NCI-H2227 treated with DMSO at 0.1 percent for 48 hours (cell line): ENCODE measurements at regions not wholly inside any gene's neighbourhood (a gene's known extent, or its start where the extent isn't known, plus 50 kb on each side); places are given as distances from the start of the nearest gene placed in this dataset.

Source experiments
- DNase-seq: peaks from one replicate; lab custom pipeline; 2025; lab: John Stamatoyannopoulos, UW

DNA sequence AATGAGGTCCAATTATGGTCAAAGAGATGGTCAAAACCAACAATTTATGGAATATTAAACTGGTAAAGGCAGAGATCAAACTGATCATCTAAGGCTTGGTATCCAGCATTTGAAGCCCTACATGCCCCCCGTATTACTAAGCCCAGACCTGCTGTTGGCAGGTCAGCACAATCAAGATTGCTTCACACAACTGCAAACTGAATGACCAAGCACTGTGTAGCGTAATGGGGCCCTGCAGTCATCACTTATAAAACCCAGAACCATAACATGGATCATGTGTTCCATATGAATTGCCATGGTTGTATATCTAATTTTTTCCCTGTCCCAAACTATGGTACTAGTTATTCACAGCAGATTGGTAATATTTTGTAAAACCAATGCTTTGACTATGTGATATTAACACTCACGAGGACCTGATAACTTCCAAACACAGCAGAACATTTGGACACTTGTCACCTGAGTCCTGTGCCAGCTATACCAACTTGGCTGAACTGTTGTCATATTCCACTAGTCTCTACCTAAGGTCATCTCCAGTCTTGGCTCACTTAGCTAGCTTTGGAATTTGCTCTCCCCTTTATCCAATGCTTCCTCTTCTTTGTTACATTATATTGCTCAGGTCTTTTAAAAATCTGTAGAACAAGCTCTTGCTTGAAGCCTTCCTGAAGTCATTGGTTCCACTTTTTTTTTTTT is 81.7 kb upstream of the HMHB1 start:
- no peak for DNase-seq

DNA sequence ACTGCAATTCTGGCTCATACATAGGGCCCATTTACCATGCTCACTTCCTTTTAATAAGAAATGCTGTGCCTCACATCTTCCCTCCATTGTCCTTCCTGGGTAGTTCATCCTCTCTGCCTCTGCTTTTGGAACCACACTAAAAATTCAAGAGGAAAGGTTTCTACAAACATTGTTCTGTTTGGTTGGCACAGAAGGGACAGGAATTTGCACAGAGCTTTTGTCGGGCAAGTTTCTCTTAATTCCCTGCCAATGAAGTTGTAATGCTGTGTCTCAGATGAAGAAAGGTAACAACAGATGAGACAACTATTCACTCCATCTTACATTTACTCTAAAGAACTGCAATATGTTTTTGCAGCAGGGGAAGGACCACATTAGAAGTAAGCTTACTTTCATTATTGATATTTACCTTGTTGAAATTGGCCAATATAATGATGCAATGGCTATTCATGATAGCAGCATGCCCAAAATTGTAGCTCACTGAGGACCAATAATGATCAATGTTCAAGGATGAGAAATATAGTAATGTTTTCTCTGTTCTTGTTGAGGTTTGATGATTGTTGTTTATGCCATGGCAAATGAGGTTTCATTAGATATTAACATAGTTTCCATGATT is 82.5 kb upstream of the HMHB1 start:
- DNase-seq, result no peak

DNA sequence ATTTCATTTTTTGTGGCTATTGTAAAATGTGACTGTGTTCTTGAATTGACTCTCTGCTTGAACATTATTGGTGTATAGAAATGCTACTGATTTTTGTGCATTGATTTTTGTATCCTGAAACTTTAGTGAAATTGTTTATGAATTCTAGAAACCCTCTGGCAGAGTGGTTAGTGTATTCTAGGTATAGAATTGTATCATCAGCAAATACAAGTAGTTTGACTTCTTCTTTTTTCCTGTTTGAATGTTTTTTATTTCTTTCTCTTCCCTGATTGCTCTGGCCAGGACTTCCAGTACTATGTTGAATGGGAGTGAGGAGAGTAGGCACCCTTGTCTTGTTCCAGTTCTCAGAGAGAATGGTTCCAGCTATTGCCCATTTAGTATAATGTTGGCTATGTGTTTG is 88.8 kb upstream of the HMHB1 start:
- DNase-seq, result no peak

DNA sequence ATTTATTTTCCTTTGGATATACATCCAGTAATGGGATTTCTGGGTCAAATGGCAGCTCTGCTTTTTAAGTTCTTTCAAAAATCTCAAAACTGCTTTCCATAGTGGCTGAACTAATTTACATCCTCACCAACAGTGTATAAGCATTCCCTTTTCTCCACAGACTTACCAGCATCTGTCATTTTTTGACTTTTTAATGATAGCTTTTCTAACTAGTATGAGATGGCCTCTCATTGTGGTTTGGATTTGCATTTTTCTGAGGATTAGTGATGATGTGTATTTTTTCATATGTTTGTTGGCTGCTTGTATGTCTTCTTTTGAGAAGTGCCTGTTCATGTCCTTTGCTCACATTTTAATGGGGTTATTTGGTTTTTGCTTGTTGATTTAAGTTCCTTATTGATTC is 90.0 kb upstream of the HMHB1 start:
- DNase-seq, result no peak

DNA sequence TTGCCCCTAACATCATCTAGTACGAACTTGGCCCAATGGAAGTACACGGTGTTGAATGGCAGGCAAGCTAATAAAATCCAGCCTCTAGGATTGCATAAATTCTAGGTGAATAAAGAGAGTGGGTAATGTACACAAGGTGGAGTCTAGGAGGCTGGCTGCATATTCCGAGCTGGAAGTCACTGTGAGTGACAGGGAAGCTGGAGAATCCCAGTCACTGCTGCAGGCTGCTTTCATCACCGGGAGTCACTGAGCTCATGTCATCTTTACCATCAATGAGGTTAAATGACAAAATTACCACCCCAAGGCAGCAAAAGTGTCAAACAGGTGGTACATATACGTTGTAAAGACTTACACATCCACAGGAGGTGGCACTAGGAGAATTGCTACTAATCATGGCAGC is 91.3 kb upstream of the HMHB1 start:
- no peak for DNase-seq

DNA sequence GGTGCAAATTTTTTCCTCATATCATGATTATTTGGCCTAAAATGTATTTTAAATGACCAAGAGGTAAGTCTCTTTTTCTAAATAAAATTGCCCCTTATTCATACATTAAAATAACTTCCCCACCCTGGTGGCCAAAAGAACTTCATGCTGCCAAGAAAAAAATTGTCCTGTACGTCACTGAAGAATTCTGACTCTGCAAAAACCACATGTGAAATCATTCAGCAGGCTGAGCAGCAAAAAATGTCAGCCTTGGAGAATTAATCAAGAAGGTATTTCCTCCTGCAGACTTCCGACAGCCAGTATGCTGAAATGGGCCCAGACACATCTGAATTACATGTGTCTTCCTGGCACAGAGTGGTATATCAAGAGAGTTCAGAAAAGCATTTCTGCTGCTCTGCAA is 94.6 kb upstream of the HMHB1 start:
- no peak for DNase-seq

DNA sequence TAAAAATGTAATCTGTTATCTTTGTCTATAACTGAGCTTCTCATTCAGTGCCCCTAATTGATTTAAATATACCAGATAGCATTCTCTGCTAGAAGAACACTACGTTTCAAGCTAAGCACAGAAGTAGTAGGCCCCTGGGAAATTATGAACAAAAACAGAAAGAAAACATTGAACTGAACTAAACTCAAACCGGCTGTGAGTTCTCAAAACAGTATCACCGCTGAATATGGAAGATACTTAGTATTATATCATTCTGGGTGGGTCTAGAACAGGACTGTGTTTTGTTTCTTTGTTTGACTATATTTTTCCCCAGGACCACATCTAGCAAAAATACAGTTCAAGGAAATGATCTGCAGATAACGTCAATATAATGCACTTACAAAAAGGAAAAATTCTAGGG is 95.1 kb upstream of the HMHB1 start:
- DNase-seq, result no peak

DNA sequence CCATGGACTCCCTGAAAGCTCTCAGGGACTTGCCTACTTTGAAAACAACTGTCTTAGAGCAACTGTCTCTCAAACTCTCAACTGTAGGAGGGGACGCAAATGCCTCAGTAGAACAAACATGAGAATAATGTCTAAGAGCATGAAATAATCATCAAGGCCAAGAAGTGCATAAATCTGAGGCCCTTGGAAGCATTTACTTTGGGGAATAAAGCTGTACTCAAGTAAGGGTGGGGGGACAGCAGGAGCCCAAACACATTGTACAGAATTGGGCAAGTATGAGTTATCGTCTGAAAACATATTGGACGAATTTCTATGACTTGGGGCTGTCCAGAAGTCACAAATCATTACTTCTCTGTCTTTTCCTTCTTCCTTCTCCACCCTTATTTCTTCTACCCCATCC is 96.3 kb upstream of the HMHB1 start:
- no peak for DNase-seq

DNA sequence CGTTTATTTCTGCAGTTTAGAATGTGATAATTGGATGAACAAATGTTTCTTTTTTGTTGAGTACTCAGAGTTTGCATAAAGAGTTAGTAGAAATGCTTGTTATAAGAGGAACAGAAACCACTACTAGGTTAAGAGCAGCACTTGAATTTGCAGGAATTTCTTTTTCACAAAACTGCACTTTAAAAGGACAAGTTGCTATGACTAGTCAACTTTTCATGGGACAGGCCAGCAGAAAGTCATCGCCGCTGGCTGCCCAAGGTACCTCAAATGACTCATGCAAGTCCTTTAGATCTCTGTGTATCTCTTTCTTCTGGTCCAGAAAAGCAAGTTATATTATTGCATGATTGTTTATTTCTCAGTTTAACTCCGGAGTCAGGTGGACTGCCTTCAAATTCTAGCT is 97.3 kb upstream of the HMHB1 start:
- no peak for DNase-seq

DNA sequence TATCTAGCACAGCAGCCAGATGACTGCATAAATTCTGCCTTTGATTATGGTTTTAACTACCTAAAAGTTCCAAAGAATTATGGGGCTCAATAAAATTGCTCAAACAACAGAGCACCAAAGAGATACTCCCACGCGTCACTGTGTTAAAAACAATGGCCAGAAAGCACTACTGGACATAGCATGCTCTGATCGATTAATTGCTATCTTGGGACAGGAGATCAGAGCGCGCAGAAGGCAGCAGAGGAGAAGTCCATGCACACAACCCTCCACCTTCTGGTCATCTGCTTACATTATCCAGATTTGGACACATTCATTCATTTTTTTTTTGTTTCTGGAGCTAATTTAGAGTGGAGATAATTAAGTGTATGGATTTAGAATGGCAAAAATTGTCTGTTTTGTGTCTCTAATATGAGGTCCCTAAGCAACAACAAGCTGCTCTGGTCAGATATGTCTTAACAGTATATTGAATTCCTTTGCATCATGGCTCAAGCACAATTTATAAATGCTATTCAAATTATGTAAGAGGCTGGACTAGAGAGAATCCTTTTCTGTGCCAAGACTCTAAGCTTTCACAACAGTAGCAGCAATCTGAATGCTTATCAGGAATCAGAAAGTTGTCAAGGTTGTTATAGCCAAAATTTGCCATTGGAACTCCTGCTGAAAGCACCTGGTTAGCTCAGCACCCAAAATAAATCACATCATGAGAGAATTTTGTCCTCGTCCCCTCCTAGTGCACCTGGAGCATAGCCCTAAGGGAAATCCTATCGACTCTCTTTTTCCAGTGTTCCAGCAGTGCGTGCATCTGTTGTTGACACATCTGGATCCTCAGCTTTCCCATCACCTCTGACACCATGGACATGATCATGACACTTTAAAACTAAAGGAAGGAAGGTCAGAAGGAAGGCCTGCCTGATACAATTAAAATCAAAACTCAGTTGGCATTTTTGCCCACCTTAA is 98.6 kb upstream of the HMHB1 start:
- no peak for DNase-seq

DNA sequence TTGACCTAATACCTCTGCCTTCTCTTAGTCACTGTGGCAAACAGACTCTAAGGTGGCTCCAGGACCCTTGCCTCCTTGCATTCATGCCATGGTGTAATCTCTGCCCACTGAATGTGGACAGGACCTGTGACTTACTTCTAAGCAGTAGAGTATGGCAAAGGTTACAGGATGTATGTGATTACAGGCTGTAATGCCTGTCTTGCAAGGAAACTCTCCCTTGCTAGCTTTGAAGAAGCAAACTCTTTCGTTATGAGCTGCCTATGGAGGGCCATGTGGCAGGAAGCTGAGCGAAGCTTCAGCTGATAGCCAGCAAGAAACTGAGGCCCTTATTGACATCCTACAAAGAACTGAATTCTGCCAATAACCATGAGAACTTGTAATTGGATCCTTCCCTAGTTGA is 103.3 kb upstream of the HMHB1 start:
- DNase-seq, result no peak

DNA sequence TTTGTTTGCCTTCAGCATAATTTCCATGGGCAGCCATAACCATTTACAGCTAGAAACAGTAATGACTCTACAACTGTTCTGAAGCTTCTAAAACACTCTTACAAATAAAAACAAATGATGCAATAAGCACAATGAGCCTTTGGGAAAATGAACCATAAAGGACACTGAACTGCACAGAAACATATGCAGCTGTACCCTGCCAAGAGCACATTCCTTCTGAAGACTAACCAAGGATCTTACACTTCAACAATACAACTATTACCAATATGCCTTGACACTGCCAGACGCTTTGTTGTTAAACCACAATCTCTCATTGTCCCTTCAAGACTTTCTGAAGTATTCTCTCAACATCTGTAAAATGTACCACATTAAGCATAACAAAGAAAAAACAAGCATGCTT is 104.2 kb upstream of the HMHB1 start:
- DNase-seq, result no peak

DNA sequence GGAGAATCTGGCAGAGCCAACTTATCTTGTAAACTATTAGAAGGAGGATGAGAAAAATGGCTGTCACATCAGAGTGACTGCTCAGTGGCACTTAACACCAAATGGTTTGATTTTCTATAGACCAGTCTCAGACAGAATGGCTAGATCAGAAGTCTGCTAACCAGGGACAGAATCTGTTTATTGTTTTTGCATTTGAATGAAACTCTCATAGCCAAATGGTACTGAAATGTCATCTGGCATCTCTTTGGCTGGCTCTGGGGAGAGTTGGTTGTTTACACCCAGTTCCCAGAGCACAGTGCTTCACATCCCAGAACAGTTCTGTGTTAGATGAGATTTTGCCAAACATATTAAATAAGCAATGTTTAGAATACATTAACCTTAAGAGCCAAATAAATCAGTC is 106.6 kb upstream of the HMHB1 start:
- no peak for DNase-seq

DNA sequence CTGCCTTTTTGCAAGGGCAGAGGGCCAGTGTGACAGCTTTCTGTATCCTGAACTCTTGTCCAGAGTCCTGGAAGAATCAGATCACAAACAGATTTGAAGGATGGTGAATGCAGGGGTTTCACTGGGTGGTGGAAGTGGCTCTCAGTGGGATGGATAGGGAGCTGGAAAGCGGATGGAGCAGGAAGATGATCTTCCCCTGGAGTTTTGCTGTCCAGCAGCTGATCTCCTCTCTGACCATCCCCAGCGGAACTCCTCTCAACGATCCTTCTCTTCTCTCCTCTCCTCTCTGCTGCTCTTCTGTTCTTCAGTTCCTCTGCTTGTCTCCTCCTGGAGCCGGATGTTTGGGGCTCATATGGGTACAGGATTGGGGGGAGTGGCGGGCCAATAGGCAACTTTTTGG is 108.3 kb upstream of the HMHB1 start:
- no peak for DNase-seq

DNA sequence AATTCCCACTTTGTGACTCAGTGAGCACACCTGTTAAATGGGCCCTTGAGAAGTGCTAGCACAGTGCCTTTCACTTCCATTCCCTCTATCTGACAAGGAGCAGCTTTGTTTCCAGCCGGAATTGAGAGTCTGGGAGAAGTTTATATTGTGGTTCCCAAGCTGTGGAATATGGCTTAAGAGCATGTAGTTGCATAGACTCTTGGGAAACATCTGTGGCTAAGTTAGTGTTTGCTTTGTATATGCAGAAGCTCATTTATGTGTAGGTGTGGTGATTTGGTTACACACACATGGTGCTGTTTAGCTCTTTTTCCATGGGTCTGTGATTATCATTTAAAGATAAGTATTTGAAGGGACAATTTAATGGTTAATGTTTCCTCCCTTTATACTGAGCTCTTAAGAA is 110.5 kb upstream of the HMHB1 start:
- no peak for DNase-seq

DNA sequence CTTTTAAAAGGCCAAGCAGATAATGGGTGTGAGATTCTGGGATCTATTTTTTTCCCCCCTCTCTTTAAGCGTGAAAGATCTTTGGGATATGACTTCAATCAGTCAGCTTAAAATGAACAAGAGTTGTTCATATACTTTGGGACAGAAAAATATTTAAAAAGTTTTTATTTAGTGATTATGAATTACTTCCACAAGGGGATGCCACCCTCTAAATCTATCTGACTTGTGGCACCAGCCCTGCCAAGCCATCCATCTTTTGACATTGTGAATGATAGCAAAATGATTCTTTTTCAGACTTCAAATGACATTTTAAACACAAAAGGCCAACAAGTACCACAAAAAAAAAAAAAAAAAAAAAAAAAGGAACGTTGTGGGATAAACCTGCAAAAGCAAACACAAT is 111.0 kb upstream of the HMHB1 start:
- no peak for DNase-seq

DNA sequence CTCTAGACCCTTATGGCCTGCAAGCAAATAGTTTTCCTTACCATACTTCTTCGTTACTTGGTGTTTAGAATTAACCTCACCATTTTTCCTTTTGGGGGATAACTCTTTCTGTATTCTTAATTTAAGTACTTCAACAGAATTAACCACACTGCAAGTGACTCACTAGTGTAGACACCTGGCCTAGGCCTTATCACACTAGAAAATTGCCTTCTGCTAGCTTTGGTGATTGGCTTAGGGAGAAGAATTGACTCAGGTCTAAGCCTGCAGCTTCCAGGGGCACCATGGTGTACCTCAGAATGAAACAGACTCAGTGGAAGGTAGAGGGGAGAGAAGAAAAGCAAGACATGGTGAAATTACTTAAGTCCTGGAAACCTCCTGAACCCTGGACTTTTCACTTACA is 112.8 kb upstream of the HMHB1 start:
- no peak for DNase-seq

DNA sequence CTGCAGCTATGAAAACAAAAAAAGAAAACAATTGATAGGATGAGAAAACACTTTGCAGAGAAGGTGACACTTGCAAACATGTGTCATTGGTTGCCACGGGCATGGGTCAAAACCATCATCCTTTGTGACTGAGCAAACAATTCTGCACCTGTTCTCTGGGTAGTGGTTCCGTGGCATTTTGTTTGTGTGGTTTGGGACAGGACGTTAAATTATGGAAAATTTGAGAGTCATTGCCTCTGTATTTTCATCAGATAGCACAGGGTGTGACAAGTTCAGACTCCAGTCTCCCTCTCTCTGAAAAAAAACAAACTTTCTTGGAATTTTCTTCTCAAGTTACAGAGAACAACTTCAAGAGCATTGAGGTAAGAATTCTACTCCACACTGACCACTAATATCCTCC is 113.4 kb upstream of the HMHB1 start:
- no peak for DNase-seq

DNA sequence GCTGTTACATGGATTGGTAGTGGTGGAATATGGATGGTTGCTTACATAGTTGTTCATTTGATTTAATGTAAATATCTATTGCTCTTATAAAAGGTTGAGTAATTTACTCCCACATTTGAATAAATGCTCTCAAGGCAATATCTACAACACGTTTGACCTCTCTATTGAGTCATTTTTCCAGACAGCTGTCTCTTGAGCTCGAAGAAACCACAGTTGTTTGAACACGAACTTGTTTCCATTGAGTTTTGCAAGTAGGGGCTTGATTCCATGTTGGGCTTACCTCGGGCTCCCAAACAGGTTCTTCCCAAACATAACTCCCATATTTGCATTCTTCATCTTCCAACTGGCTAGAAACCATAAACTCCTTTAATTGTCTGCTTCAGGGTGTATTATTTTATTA is 115.0 kb upstream of the HMHB1 start:
- DNase-seq, result no peak

DNA sequence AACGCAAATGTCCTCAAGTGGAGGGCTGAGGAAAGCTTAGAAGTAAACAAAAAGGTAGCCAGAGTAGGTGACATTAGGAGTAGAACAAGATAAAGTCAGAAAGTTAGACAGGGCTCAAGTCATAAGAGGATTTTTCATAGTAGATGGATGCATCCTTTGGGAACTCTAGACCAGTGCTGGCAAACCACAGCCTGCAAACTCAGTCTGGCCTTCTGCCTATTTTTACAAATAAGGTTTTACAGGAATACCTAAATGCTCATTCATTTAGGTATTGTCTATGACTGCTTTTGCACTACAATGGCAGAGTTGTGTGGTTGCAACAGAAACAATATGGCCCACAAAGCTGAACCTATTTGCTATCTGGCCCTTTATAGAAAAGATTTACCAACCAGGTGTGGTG is 116.0 kb upstream of the HMHB1 start:
- no peak for DNase-seq

DNA sequence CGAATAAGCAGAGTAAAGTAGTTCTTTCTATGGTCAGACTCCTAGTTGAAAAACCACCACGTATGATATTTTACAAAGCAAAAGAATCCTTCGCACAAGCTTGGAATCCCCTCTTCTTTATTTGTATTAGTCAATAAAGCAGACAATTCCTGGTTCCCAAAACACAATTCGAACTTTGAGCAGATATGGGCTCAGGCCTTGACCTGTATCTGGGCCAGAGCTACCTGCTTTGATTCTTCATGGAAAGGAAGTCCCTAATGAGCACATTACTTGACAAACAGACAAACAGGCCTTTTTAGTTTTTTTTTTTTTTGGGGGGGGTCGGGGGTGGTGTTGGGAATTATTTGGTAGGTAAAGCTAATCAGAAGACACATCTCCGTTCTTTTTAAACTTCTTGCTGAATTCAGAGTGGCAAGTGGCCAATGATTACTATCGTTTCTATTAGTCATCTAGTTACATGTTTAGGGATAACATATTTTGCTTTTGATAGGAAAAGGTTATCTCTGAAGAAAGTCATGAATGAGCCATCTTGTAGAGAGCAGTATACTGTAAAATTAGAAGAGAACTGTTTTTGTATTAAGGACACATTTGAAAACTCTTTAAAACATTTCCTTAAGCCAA is 116.6 kb upstream of the HMHB1 start:
- DNase-seq, result no peak

DNA sequence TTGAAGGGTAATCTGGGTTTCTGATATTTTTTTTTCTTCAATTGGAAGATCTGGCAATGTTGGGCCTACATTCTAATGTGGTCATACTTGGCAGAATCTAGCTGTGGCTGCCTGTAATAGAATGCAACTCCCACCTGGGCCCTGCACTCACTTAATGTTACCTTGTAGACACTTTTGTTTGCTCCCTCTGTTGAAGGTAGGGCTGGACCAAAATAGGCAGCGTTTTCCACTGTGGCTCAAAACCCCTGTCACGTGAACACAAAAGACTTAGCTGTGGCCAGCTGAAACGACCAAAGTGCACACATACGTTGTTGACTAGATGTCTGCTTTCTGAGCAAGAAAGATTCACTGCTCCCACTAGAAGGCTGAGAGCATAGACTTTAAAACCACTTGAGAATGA is 117.6 kb upstream of the HMHB1 start:
- no peak for DNase-seq
